WI38 (cell line): ENCODE measurements at regions not wholly inside any gene's neighbourhood (a gene's known extent, or its start where the extent isn't known, plus 50 kb on each side); places are given as distances from the start of the nearest gene placed in this dataset.

ENCODE experiments used
- H3K4me3 ChIP-seq: 2 replicates; pipeline ENCODE4 v1.5.1; 2011; ENCODE audit warnings: low read depth, mild to moderate bottlenecking, control low read depth, low read length
- CTCF ChIP-seq: IDR thresholded peaks from 2 replicates; pipeline ENCODE4 v1.5.1; 2012; ENCODE audit warnings: low read depth, mild to moderate bottlenecking, control low read depth, low read length

GRCh38 chr11:104256525-104256924, 92.6 kb upstream of the PDGFD start:
- no peak overlapping the region for H3K4me3 ChIP-seq
- TF ChIP-seq CTCF: no peak

GRCh38 chr11:104254347-104254746, 90.4 kb upstream of the PDGFD start:
- H3K4me3 ChIP-seq: no peak overlapping the region
- peak; percentile 47 for TF ChIP-seq CTCF

- TF ChIP-seq CTCF: no peak
- no peak overlapping the region for H3K4me3 ChIP-seq
Measured at GRCh38 chr11:104246590-104246989, 82.6 kb upstream of the PDGFD start.

- TF ChIP-seq CTCF: no peak
- no peak overlapping the region for H3K4me3 ChIP-seq
Measured at GRCh38 chr11:104238916-104239315, 75.0 kb upstream of the PDGFD start.

- TF ChIP-seq CTCF: no peak
- H3K4me3 ChIP-seq: no peak overlapping the region
Measured at GRCh38 chr11:104225047-104225446, 61.1 kb upstream of the PDGFD start.

- H3K4me3 ChIP-seq: no peak overlapping the region
- no peak for TF ChIP-seq CTCF
Measured at GRCh38 chr11:104222464-104222863, 58.5 kb upstream of the PDGFD start.

- no peak overlapping the region for H3K4me3 ChIP-seq
- no peak for TF ChIP-seq CTCF
Measured at GRCh38 chr11:104221455-104221854, 57.5 kb upstream of the PDGFD start.

GRCh38 chr11:104219096-104219495, 55.1 kb upstream of the PDGFD start:
- TF ChIP-seq CTCF: no peak
- H3K4me3 ChIP-seq: no peak overlapping the region
